Subcutaneous abdominal adipose tissue (tissue), 5 donors: ENCODE measurements at regions not wholly inside any gene's neighbourhood (a gene's known extent, or its start where the extent isn't known, plus 50 kb on each side); places are given as distances from the start of the nearest gene placed in this dataset.

Experiments used
- H3K27ac ChIP-seq: one replicate; pipeline ENCODE4 v1.7.0; 2013; ENCODE audit warnings: low read depth, mild to moderate bottlenecking, inconsistent platforms, low read length, moderate library complexity
- H3K27me3 ChIP-seq, 5 donors: one replicate each; pipeline ENCODE4 v1.7.0; 2013; ENCODE audit warnings: low read length in 5 of 5, inconsistent platforms in 1 of 5; ENCODE audit not compliant: control insufficient read depth in 5 of 5, insufficient read depth in 4 of 5
- H3K36me3 ChIP-seq, 5 donors: one replicate each; pipeline ENCODE4 v1.7.0; 2013; ENCODE audit warnings: low read length in 5 of 5; ENCODE audit not compliant: control insufficient read depth in 5 of 5, insufficient read depth in 5 of 5
- H3K4me1 ChIP-seq, 5 donors: one replicate each; pipeline ENCODE4 v1.7.0; 2013; ENCODE audit warnings: low read length in 5 of 5, mild to moderate bottlenecking in 3 of 5, moderate library complexity in 1 of 5; ENCODE audit not compliant: control insufficient read depth in 5 of 5, insufficient read depth in 5 of 5
- H3K4me3 ChIP-seq, 5 donors: one replicate each; pipeline ENCODE4 v1.7.0; 2013; ENCODE audit warnings: low read length in 5 of 5, low read depth in 1 of 5
- H3K9ac ChIP-seq, 5 donors: one replicate each; pipeline ENCODE4 v1.7.0; 2013; ENCODE audit warnings: low read length in 5 of 5, mild to moderate bottlenecking in 4 of 5, moderate library complexity in 3 of 5
- H3K9me3 ChIP-seq, 5 donors: one replicate each; pipeline ENCODE4 v1.7.0; 2013; ENCODE audit warnings: low read length in 5 of 5; ENCODE audit not compliant: control insufficient read depth in 5 of 5
- donor health status: healthy.
- donor health status: healthy.
- donor health status: healthy.
- donor health status: healthy.
- donor health status: healthy.

- Histone ChIP-seq H3K36me3 (no peaks in the 10 kb centered on the region), H3K9ac (no peak overlapping the region), H3K27me3 (no peaks in the 10 kb centered on the region), H3K4me1 (no peaks in the 10 kb centered on the region), H3K4me3 (no peak overlapping the region), H3K9me3 (no peaks in the 10 kb centered on the region), H3K27ac (no peak overlapping the region)
Measured at GRCh38 chr20:53801609-53802370, 208.2 kb upstream of the ZNF217 start.

DNA sequence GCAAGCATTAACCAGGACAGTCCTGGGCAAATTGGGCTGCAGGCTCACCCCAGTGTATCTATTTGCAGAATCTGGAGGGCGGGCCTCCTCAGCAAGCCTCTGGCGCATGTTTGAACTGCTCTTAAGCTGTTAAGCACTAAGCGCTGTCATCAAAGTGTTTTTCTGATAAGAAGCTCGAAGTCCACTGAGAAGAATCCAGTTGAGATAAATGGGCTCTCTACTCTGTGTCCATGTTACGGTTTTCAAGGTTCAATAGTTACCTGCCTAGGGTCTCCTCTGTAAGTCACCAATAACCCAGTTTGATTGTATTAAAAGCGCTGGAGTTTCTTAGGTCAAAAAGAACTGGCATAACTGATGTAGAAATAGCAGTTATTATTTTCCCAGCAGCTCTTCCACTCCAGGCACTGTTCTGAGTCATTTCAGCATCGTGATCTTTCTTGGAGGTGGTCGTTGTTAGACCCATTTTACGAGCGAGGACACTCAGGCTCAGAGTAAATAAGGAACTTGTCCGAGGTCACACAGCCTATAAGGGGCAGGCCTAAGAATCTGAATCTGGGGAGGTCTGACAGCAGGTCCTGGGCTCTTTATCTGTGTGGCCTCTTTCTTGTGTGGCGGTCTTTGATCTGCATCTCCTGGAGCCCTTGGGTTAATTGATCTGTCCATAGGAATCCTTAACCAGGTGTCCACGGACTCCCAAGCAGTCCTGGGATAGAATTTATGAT, 207.4 kb upstream of the ZNF217 start:
- Histone ChIP-seq H3K9ac (no peak overlapping the region), H3K27me3 (no peaks in the 10 kb centered on the region), H3K4me3 (no peak overlapping the region), H3K4me1 (no peaks in the 10 kb centered on the region), H3K36me3 (no peaks in the 10 kb centered on the region), H3K27ac (no peak overlapping the region), H3K9me3 (no peaks in the 10 kb centered on the region)

- H3K9ac ChIP-seq: no peak overlapping the region
Measured at GRCh38 chr20:53800418-53800817, 206.8 kb upstream of the ZNF217 start.

DNA sequence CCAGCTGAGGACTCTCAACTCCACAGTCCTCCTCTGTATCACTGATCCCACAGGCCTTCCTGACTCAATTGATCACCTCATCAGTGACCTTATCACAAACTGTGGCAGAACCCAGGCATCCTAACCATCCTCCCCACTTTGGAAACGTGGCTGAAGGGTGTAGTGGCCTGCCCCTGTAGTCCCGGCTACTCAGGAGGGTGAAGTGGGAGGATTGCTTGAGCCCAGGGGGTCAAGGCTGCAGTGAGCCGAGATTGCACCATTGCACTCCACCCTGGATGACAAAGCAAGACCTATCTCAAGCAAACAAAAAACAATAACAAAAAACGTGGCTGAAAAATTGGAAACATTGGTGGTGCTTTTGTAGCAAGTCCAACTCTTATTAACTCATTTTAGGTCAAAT, 203.4 kb upstream of the ZNF217 start:
- no peaks in the 10 kb centered on the region for H3K36me3 ChIP-seq
- H3K27ac ChIP-seq: no peak overlapping the region
- no peaks in the 10 kb centered on the region for H3K9me3 ChIP-seq
- H3K27me3 ChIP-seq: no peaks in the 10 kb centered on the region
- H3K9ac ChIP-seq: no peak overlapping the region
- no peak overlapping the region for H3K4me3 ChIP-seq
- H3K4me1 ChIP-seq: peaks cover 0 to 2% (median 0%) of the 10 kb centered on the region in 5 donors

More at GRCh38 chr20:53800418-53800817, 206.8 kb upstream of the ZNF217 start:
- H3K4me1 ChIP-seq: no peaks in the 10 kb centered on the region
- no peaks in the 10 kb centered on the region for H3K27me3 ChIP-seq
- H3K27ac ChIP-seq: no peak overlapping the region
- no peaks in the 10 kb centered on the region for H3K9me3 ChIP-seq
- H3K4me3 ChIP-seq: no peak overlapping the region
- H3K36me3 ChIP-seq: no peaks in the 10 kb centered on the region

- Histone ChIP-seq H3K9ac (no peak overlapping the region), H3K4me1 (peaks cover 0 to 6% (median 2%) of the 10 kb centered on the region in 5 donors), H3K27me3 (no peaks in the 10 kb centered on the region), H3K27ac (no peak overlapping the region), H3K36me3 (no peaks in the 10 kb centered on the region), H3K9me3 (no peaks in the 10 kb centered on the region), H3K4me3 (no peak overlapping the region)
Measured at GRCh38 chr20:53795170-53795569, 201.5 kb upstream of the ZNF217 start.

GRCh38 chr20:53794529-53795115, 201.0 kb upstream of the ZNF217 start:
- Histone ChIP-seq H3K27ac (no peak overlapping the region), H3K36me3 (no peaks in the 10 kb centered on the region), H3K27me3 (no peaks in the 10 kb centered on the region), H3K4me1 (peaks cover 0 to 6% (median 2%) of the 10 kb centered on the region in 5 donors), H3K4me3 (no peak overlapping the region), H3K9me3 (no peaks in the 10 kb centered on the region), H3K9ac (no peak overlapping the region)

GRCh38 chr20:53793783-53794383, 200.2 kb upstream of the ZNF217 start:
- Histone ChIP-seq H3K9me3 (no peaks in the 10 kb centered on the region), H3K27ac (no peak overlapping the region), H3K9ac (no peak overlapping the region), H3K36me3 (no peaks in the 10 kb centered on the region), H3K4me3 (no peak overlapping the region), H3K4me1 (peaks cover 0 to 6% (median 2%) of the 10 kb centered on the region in 5 donors), H3K27me3 (no peaks in the 10 kb centered on the region)

DNA sequence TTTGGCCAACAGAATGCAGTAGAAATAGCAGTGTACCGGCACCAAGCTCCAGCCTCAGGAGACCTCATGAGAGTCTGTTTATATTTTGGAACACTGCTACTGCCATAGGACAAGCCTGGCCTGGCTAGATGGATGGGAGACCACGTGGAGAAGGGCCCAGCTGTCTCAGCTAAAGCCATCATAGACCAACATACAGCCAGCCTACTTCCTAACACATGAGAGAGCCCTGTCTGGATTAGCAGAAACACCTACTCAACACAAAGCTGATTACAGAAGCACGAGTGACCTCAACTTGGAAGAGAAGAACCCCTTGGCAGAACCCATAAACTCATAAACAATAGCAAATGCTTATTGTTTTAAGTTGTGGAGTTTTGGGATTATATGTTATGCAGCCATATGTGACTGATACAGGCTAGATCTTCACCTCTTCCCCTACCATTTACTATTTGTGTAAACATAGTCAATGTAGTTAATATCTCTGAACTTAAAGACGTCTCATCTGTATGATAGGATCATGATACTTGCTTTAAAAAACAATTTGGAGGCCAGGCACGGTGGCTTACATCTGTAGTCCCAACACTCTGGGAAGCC, 199.4 kb upstream of the ZNF217 start:
- no peaks in the 10 kb centered on the region for H3K9me3 ChIP-seq
- no peaks in the 10 kb centered on the region for H3K27me3 ChIP-seq
- H3K4me1 ChIP-seq: peaks cover 0 to 6% (median 2%) of the 10 kb centered on the region in 5 donors
- H3K36me3 ChIP-seq: no peaks in the 10 kb centered on the region
- no peak overlapping the region for H3K27ac ChIP-seq
- H3K4me3 ChIP-seq: no peak overlapping the region
- no peak overlapping the region for H3K9ac ChIP-seq

DNA sequence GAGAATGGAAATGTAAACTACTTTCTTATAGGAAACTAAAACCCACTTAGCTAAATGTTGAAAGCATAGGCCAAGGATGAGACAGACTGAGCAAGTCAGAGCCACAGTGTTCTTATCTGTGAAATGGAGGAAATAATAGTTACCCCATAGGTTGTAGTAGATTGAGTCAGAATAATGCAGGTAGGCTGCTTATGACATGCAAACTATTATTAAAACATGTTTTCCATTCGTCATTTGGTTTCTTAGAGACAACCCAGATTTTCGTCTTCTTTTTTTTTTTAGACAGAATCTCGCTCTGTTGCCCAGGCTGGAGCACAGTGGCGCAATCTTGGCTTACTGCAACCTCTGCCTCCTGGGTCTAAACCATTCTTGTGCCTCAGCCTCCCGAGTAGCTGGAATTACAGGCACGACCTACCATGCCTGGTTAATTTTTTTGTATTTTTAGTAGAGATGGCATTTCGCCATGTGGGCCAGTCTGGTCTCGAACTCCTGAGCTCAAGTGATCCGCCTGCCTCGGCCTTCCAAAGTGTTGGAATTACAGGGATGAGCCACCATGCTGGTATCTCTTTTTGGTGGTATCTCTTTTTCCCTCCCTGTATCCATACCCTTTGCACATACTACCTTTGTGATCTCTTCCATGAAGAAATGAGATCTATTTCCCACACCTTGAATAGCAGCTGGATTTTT, 196.5 kb upstream of the ZNF217 start:
- peaks cover 0 to 15% (median 6%) of the 10 kb centered on the region in 5 donors for H3K4me1 ChIP-seq
- H3K4me3 ChIP-seq: no peak overlapping the region
- no peaks in the 10 kb centered on the region for H3K36me3 ChIP-seq
- H3K9ac ChIP-seq: no peak overlapping the region
- H3K27me3 ChIP-seq: no peaks in the 10 kb centered on the region
- H3K9me3 ChIP-seq: no peaks in the 10 kb centered on the region
- H3K27ac ChIP-seq: no peak overlapping the region
